Osteoblast (primary cell): ENCODE measurements at regions not wholly inside any gene's neighbourhood (a gene's known extent, or its start where the extent isn't known, plus 50 kb on each side); places are given as distances from the start of the nearest gene placed in this dataset.

Source experiments
- DNase-seq: peaks from one replicate; pipeline ENCODE4 v3.0.0; 2011; ENCODE audit warnings: low spot score, mixed read lengths; ENCODE audit not compliant: insufficient read length; ENCODE audit errors: missing footprints
- H2AFZ ChIP-seq: 2 replicates; pipeline ENCODE4 v1.6.0; 2011; ENCODE audit warnings: mild to moderate bottlenecking, low read length
- H3K27ac ChIP-seq: 2 replicates; pipeline ENCODE4 v1.5.1; 2011; ENCODE audit warnings: mild to moderate bottlenecking, low read depth, low read length, moderate library complexity
- H3K27me3 ChIP-seq: 2 replicates; pipeline ENCODE4 v1.6.0; 2012; ENCODE audit warnings: mild to moderate bottlenecking, control low read depth, inconsistent platforms, low read length, moderate library complexity; ENCODE audit not compliant: insufficient read depth
- H3K36me3 ChIP-seq: 2 replicates; pipeline ENCODE4 v1.5.1; 2011; ENCODE audit warnings: mild to moderate bottlenecking, low read length, control low read depth, moderate library complexity; ENCODE audit not compliant: insufficient read depth
- H3K4me1 ChIP-seq: 2 replicates; pipeline ENCODE4 v1.5.1; 2011; ENCODE audit warnings: mild to moderate bottlenecking, low read length, control low read depth, moderate library complexity; ENCODE audit not compliant: insufficient read depth
- H3K4me2 ChIP-seq: 2 replicates; pipeline ENCODE4 v1.6.0; 2011; ENCODE audit warnings: mild to moderate bottlenecking, low read length; ENCODE audit not compliant: insufficient read depth
- H3K4me3 ChIP-seq: fragments of 200-600 bp; sonication (generic); 3 replicates; pipeline ENCODE4 v1.5.1; 2012; ENCODE audit warnings: mild to moderate bottlenecking, low read length, inconsistent platforms; ENCODE audit not compliant: insufficient read depth
- H3K79me2 ChIP-seq: 2 replicates; pipeline ENCODE4 v1.6.0; 2012; ENCODE audit warnings: mild to moderate bottlenecking, low read length, control low read depth, inconsistent platforms; ENCODE audit not compliant: insufficient read depth
- H3K9me3 ChIP-seq: 2 replicates; pipeline ENCODE4 v1.5.1; 2011; ENCODE audit warnings: low read depth, low read length, control low read depth
- H4K20me1 ChIP-seq: 2 replicates; pipeline ENCODE4 v1.6.0; 2012; ENCODE audit warnings: mild to moderate bottlenecking, low read length, control low read depth; ENCODE audit not compliant: insufficient read depth
- CTCF ChIP-seq: IDR thresholded peaks from 2 replicates; pipeline ENCODE4 v1.5.1; 2011; ENCODE audit warnings: mild to moderate bottlenecking, low read depth, low read length, moderate library complexity; ENCODE audit errors: extremely low read depth

GRCh38 chr6:9535106-9535505 is 879.8 kb downstream of the TFAP2A start:
- Histone ChIP-seq H3K9me3 (no peaks in the 10 kb centered on the region), H4K20me1 (no peaks in the 10 kb centered on the region), H3K27ac (no peak overlapping the region), H3K36me3 (no peaks in the 10 kb centered on the region), H2AFZ (no peak overlapping the region), H3K79me2 (no peaks in the 10 kb centered on the region), H3K27me3 (no peaks in the 10 kb centered on the region), H3K4me1 (no peaks in the 10 kb centered on the region), H3K4me3 (no peak overlapping the region), H3K4me2 (no peak overlapping the region)
- TF ChIP-seq CTCF: no peak
- DNase-seq: no peak

- DNase-seq: no peak
- Histone ChIP-seq H3K27ac (no peak overlapping the region), H4K20me1 (no peaks in the 10 kb centered on the region), H3K27me3 (no peaks in the 10 kb centered on the region), H3K79me2 (no peaks in the 10 kb centered on the region), H3K4me2 (no peak overlapping the region), H3K36me3 (no peaks in the 10 kb centered on the region), H3K4me3 (no peak overlapping the region), H3K4me1 (no peaks in the 10 kb centered on the region), H3K9me3 (no peaks in the 10 kb centered on the region), H2AFZ (no peak overlapping the region)
- TF ChIP-seq CTCF: no peak
Observed at GRCh38 chr6:9532621-9533557, 882.0 kb downstream of the TFAP2A start.

GRCh38 chr6:9527679-9528286 is 887.1 kb downstream of the TFAP2A start:
- no peak overlapping the region for H3K4me3 ChIP-seq
- H3K9me3 ChIP-seq: no peaks in the 10 kb centered on the region
- H3K4me2 ChIP-seq: no peak overlapping the region
- H3K4me1 ChIP-seq: peaks cover 6% of the 10 kb centered on the region
- no peaks in the 10 kb centered on the region for H3K36me3 ChIP-seq
- no peak overlapping the region for H3K27ac ChIP-seq
- H3K79me2 ChIP-seq: no peaks in the 10 kb centered on the region
- no peak for DNase-seq
- TF ChIP-seq CTCF: no peak
- no peak overlapping the region for H2AFZ ChIP-seq
- H3K27me3 ChIP-seq: no peaks in the 10 kb centered on the region
- no peaks in the 10 kb centered on the region for H4K20me1 ChIP-seq

GRCh38 chr6:9523462-9523861 is 891.4 kb downstream of the TFAP2A start:
- no peak overlapping the region for H2AFZ ChIP-seq
- H3K9me3 ChIP-seq: no peaks in the 10 kb centered on the region
- no peaks in the 10 kb centered on the region for H4K20me1 ChIP-seq
- H3K79me2 ChIP-seq: no peaks in the 10 kb centered on the region
- no peak overlapping the region for H3K4me2 ChIP-seq
- peak; percentile 58 for DNase-seq
- no peak overlapping the region for H3K27ac ChIP-seq
- H3K36me3 ChIP-seq: no peaks in the 10 kb centered on the region
- H3K27me3 ChIP-seq: no peaks in the 10 kb centered on the region
- H3K4me3 ChIP-seq: no peak overlapping the region
- peaks cover 15% of the 10 kb centered on the region for H3K4me1 ChIP-seq
- no peak for TF ChIP-seq CTCF
